ENCODE measurements at regions not wholly inside any gene's neighbourhood (a gene's known extent, or its start where the extent isn't known, plus 50 kb on each side); places are given as distances from the start of the nearest gene placed in this dataset.

- Histone ChIP-seq H3K9me3 (ENCODE audit: control insufficient read depth in 2 of 2, insufficient read depth in 1 of 2, low read depth in 1 of 2, low read length in 1 of 2) (peaks cover 0 to 10% of the 10 kb centered on the region in 2 donors), H3K27ac (ENCODE audit: low read depth in 1 of 3, low read length in 2 of 3) (peak overlapping the region in 2 of 3 donors; percentile 9 to 29), H3K36me3 (ENCODE audit: control insufficient read depth in 3 of 3, insufficient read depth in 2 of 3, low read depth in 1 of 3, low read length in 3 of 3) (peaks cover 0 to 3% (median 0%) of the 10 kb centered on the region in 3 donors), H3K4me1 (ENCODE audit: control insufficient read depth in 3 of 3, insufficient read depth in 2 of 3, low read depth in 1 of 3, low read length in 2 of 3) (peaks cover 14 to 36% (median 18%) of the 10 kb centered on the region in 3 donors), H3K4me3 (ENCODE audit: low read depth in 1 of 3, low read length in 3 of 3) (no peak overlapping the region), H3K27me3 (ENCODE audit: control insufficient read depth in 3 of 3, insufficient read depth in 3 of 3, low read length in 3 of 3) (no peaks in the 10 kb centered on the region)
- no peak for DNase-seq
- no peak for FAIRE-seq
- 65 to 84% (median 81%) methylated on average over 8 of the region's 8 CpGs for WGBS, 3 donors
These were observed 79.4 kb upstream of the MAP4K3 start for GRCh38 chr2:39516347-39517101.

- FAIRE-seq (no peak), DNase-seq (no peak)
- WGBS, 3 donors: 60 to 88% (median 61%) methylated on average over 2 of the region's 2 CpGs
- H3K36me3 ChIP-seq (ENCODE audit: control insufficient read depth in 3 of 3, insufficient read depth in 2 of 3, low read depth in 1 of 3, low read length in 3 of 3): peaks cover 0 to 6% (median 0%) of the 10 kb centered on the region in 3 donors
- H3K27me3 ChIP-seq (ENCODE audit: control insufficient read depth in 3 of 3, insufficient read depth in 3 of 3, low read length in 3 of 3): no peaks in the 10 kb centered on the region
- peak overlapping the region in 1 of 3 donors; percentile 29 for H3K27ac ChIP-seq (ENCODE audit: low read depth in 1 of 3, low read length in 2 of 3)
- peaks cover 14 to 31% (median 18%) of the 10 kb centered on the region in 3 donors for H3K4me1 ChIP-seq (ENCODE audit: control insufficient read depth in 3 of 3, insufficient read depth in 2 of 3, low read depth in 1 of 3, low read length in 2 of 3)
- H3K9me3 ChIP-seq (ENCODE audit: control insufficient read depth in 2 of 2, insufficient read depth in 1 of 2, low read depth in 1 of 2, low read length in 1 of 2): peaks cover 0 to 15% of the 10 kb centered on the region in 2 donors
- no peak overlapping the region for H3K4me3 ChIP-seq (ENCODE audit: low read depth in 1 of 3, low read length in 3 of 3)
These were observed 80.0 kb upstream of the MAP4K3 start for GRCh38 chr2:39517102-39517436.

- H3K4me1 ChIP-seq (ENCODE audit: control insufficient read depth in 3 of 3, insufficient read depth in 2 of 3, low read depth in 1 of 3, low read length in 2 of 3): peaks cover 14 to 25% (median 14%) of the 10 kb centered on the region in 3 donors
- no peaks in the 10 kb centered on the region for H3K27me3 ChIP-seq (ENCODE audit: control insufficient read depth in 3 of 3, insufficient read depth in 3 of 3, low read length in 3 of 3)
- WGBS, 3 donors: 28 to 77% (median 48%) methylated on average over 2 of the region's 2 CpGs
- FAIRE-seq (no peak), DNase-seq (peak in 1 of 2 donors; percentile 60)
- peak overlapping the region in 1 of 3 donors; percentile 12 for H3K27ac ChIP-seq (ENCODE audit: low read depth in 1 of 3, low read length in 2 of 3)
- H3K36me3 ChIP-seq (ENCODE audit: control insufficient read depth in 3 of 3, insufficient read depth in 2 of 3, low read depth in 1 of 3, low read length in 3 of 3): peaks cover 0 to 6% (median 0%) of the 10 kb centered on the region in 3 donors
- no peak overlapping the region for H3K4me3 ChIP-seq (ENCODE audit: low read depth in 1 of 3, low read length in 3 of 3)
- H3K9me3 ChIP-seq (ENCODE audit: control insufficient read depth in 2 of 2, insufficient read depth in 1 of 2, low read depth in 1 of 2, low read length in 1 of 2): peaks cover 0 to 18% of the 10 kb centered on the region in 2 donors
These were observed 80.5 kb upstream of the MAP4K3 start for GRCh38 chr2:39517622-39518021.

- peaks cover 0 to 18% of the 10 kb centered on the region in 2 donors for H3K9me3 ChIP-seq (ENCODE audit: control insufficient read depth in 2 of 2, insufficient read depth in 1 of 2, low read depth in 1 of 2, low read length in 1 of 2)
- H3K4me1 ChIP-seq (ENCODE audit: control insufficient read depth in 3 of 3, insufficient read depth in 2 of 3, low read depth in 1 of 3, low read length in 2 of 3): peaks cover 6 to 22% (median 10%) of the 10 kb centered on the region in 3 donors
- no peak overlapping the region for H3K4me3 ChIP-seq (ENCODE audit: low read depth in 1 of 3, low read length in 3 of 3)
- no peaks in the 10 kb centered on the region for H3K27me3 ChIP-seq (ENCODE audit: control insufficient read depth in 3 of 3, insufficient read depth in 3 of 3, low read length in 3 of 3)
- H3K27ac ChIP-seq (ENCODE audit: low read depth in 1 of 3, low read length in 2 of 3): no peak overlapping the region
- FAIRE-seq (no peak), DNase-seq (no peak)
- peaks cover 0 to 6% (median 0%) of the 10 kb centered on the region in 3 donors for H3K36me3 ChIP-seq (ENCODE audit: control insufficient read depth in 3 of 3, insufficient read depth in 2 of 3, low read depth in 1 of 3, low read length in 3 of 3)
- WGBS, 3 donors: 81 to 100% (median 97%) methylated on average over 1 of the region's 1 CpG
These were observed 82.8 kb upstream of the MAP4K3 start for GRCh38 chr2:39519886-39520285.

- 17 to 61% (median 29%) methylated on average over 4 of the region's 4 CpGs for WGBS, 3 donors
- H3K27me3 ChIP-seq (ENCODE audit: control insufficient read depth in 3 of 3, insufficient read depth in 3 of 3, low read length in 3 of 3): no peaks in the 10 kb centered on the region
- peaks cover 0 to 18% of the 10 kb centered on the region in 2 donors for H3K9me3 ChIP-seq (ENCODE audit: control insufficient read depth in 2 of 2, insufficient read depth in 1 of 2, low read depth in 1 of 2, low read length in 1 of 2)
- peaks cover 1 to 7% (median 4%) of the 10 kb centered on the region in 3 donors for H3K4me1 ChIP-seq (ENCODE audit: control insufficient read depth in 3 of 3, insufficient read depth in 2 of 3, low read depth in 1 of 3, low read length in 2 of 3)
- FAIRE-seq: no peak
- no peak overlapping the region for H3K4me3 ChIP-seq (ENCODE audit: low read depth in 1 of 3, low read length in 3 of 3)
- peak overlapping the region in 1 of 3 donors; percentile 76 for H3K27ac ChIP-seq (ENCODE audit: low read depth in 1 of 3, low read length in 2 of 3)
- peaks cover 0 to 6% (median 0%) of the 10 kb centered on the region in 3 donors for H3K36me3 ChIP-seq (ENCODE audit: control insufficient read depth in 3 of 3, insufficient read depth in 2 of 3, low read depth in 1 of 3, low read length in 3 of 3)
- peak in 1 of 2 donors; percentile 82 for DNase-seq
These were observed 84.9 kb upstream of the MAP4K3 start for GRCh38 chr2:39521876-39522517.

- peaks cover 0 to 18% of the 10 kb centered on the region in 2 donors for H3K9me3 ChIP-seq (ENCODE audit: control insufficient read depth in 2 of 2, insufficient read depth in 1 of 2, low read depth in 1 of 2, low read length in 1 of 2)
- no peak overlapping the region for H3K4me3 ChIP-seq (ENCODE audit: low read depth in 1 of 3, low read length in 3 of 3)
- H3K27ac ChIP-seq (ENCODE audit: low read depth in 1 of 3, low read length in 2 of 3): peak overlapping the region in 1 of 3 donors; percentile 76
- H3K36me3 ChIP-seq (ENCODE audit: control insufficient read depth in 3 of 3, insufficient read depth in 2 of 3, low read depth in 1 of 3, low read length in 3 of 3): peaks cover 0 to 6% (median 0%) of the 10 kb centered on the region in 3 donors
- peaks cover 0 to 2% (median 1%) of the 10 kb centered on the region in 3 donors for H3K4me1 ChIP-seq (ENCODE audit: control insufficient read depth in 3 of 3, insufficient read depth in 2 of 3, low read depth in 1 of 3, low read length in 2 of 3)
- no peaks in the 10 kb centered on the region for H3K27me3 ChIP-seq (ENCODE audit: control insufficient read depth in 3 of 3, insufficient read depth in 3 of 3, low read length in 3 of 3)
- DNase-seq (no peak), FAIRE-seq (no peak)
- 67 to 77% (median 69%) methylated on average over 2 of the region's 2 CpGs for WGBS, 3 donors
These were observed 85.4 kb upstream of the MAP4K3 start for GRCh38 chr2:39522518-39522877.

GRCh38 chr2:39523308-39524044 lies 86.4 kb upstream of the MAP4K3 start:
- Histone ChIP-seq H3K36me3 (ENCODE audit: control insufficient read depth in 3 of 3, insufficient read depth in 2 of 3, low read depth in 1 of 3, low read length in 3 of 3) (peaks cover 0 to 6% (median 0%) of the 10 kb centered on the region in 3 donors), H3K9me3 (ENCODE audit: control insufficient read depth in 2 of 2, insufficient read depth in 1 of 2, low read depth in 1 of 2, low read length in 1 of 2) (peaks cover 0 to 18% of the 10 kb centered on the region in 2 donors), H3K27me3 (ENCODE audit: control insufficient read depth in 3 of 3, insufficient read depth in 3 of 3, low read length in 3 of 3) (no peaks in the 10 kb centered on the region), H3K4me1 (ENCODE audit: control insufficient read depth in 3 of 3, insufficient read depth in 2 of 3, low read depth in 1 of 3, low read length in 2 of 3) (peaks cover 0 to 2% (median 0%) of the 10 kb centered on the region in 3 donors), H3K27ac (ENCODE audit: low read depth in 1 of 3, low read length in 2 of 3) (no peak overlapping the region), H3K4me3 (ENCODE audit: low read depth in 1 of 3, low read length in 3 of 3) (no peak overlapping the region)
- WGBS, 3 donors: 77 to 87% (median 83%) methylated on average over 2 of the region's 2 CpGs
- FAIRE-seq (no peak), DNase-seq (no peak)

GRCh38 chr2:39524061-39524460 lies 87.0 kb upstream of the MAP4K3 start:
- Histone ChIP-seq H3K36me3 (ENCODE audit: control insufficient read depth in 3 of 3, insufficient read depth in 2 of 3, low read depth in 1 of 3, low read length in 3 of 3) (peaks cover 0 to 6% (median 0%) of the 10 kb centered on the region in 3 donors), H3K27ac (ENCODE audit: low read depth in 1 of 3, low read length in 2 of 3) (no peak overlapping the region), H3K4me1 (ENCODE audit: control insufficient read depth in 3 of 3, insufficient read depth in 2 of 3, low read depth in 1 of 3, low read length in 2 of 3) (peaks cover 0 to 2% (median 0%) of the 10 kb centered on the region in 3 donors), H3K9me3 (ENCODE audit: control insufficient read depth in 2 of 2, insufficient read depth in 1 of 2, low read depth in 1 of 2, low read length in 1 of 2) (peaks cover 0 to 18% of the 10 kb centered on the region in 2 donors), H3K27me3 (ENCODE audit: control insufficient read depth in 3 of 3, insufficient read depth in 3 of 3, low read length in 3 of 3) (no peaks in the 10 kb centered on the region), H3K4me3 (ENCODE audit: low read depth in 1 of 3, low read length in 3 of 3) (no peak overlapping the region)
- FAIRE-seq (no peak), DNase-seq (no peak)
- WGBS, 3 donors: 90 to 98% (median 92%) methylated on average over 2 of the region's 2 CpGs

Data from small intestine (tissue), 7 donors.